ENCODE measurements at regions not wholly inside any gene's neighbourhood (a gene's known extent, or its start where the extent isn't known, plus 50 kb on each side); places are given as distances from the start of the nearest gene placed in this dataset.

DNA sequence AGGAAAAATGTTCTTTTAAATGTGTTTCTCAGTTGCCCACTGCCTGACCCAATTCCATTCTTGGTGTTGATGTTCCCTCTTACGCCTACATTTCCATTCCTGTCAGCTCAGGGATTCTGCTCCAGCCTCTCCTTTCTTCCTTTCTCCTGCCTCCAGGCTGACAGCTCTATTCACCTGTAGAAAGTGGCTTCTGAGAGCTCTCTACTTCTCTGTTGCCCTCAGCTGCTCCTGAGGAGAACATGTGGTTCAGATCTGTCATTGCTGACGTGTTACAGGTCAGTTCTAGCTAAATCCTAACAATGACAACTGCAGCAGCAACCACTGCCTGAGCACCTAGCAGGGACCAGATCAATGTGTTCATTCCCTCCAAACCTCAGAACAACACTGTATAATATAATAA lies 144.9 kb upstream of the PLAAT1 start:
- WGBS, 2 experiments = 94 to 97% methylated on average over 2 of the region's 2 CpGs

DNA sequence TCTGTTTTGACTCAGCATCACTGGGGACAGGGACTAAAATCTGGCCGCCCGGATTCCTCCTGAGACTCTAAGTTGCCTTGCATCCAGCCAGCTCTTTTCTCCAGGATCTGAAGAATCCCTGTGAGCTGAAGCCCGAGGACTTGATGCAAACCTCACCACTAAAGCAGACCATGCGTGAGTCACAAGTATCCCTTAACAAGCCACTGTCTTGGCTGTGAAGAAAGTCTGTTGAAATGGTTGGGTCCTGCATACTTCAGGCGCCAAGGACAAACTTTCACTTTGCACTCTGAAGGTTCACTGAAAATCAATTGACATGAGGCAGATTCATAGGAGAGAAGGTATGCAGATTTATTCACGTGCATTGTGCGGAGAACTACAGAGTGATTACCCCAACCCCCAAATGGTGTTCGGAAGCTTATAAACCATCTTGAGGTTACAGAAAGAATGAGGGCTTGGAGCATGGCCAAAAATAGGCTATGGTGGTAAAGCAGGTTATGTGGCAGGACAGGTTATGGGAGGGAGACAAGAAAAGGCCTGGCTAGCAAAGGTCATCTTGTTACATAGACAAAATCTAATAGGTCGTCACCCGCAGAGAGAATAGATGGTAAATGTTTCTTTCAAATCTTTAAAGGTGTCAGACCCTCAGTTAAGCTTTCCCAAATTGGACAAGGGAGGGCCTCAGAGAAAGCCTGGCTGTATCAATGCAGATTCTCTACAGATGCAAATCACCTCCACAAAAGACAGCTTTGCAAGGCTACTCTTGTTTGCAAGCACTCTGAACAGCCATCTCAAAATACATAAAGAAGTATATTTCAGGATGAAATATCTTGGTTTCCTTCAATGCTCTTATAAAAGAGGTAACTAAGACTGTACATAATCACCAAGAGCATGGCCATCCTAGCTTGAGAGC lies 126.3 kb upstream of the PLAAT1 start:
- Histone ChIP-seq H3K4me1 (ENCODE audit: control insufficient read depth, insufficient read depth, low read length) (no peaks in the 10 kb centered on the region), H3K4me3 (ENCODE audit: insufficient read depth, low read depth, low read length) (no peak overlapping the region), H3K27me3 (ENCODE audit: control insufficient read depth, insufficient read depth, low read length, poor library complexity, severe bottlenecking) (no peaks in the 10 kb centered on the region), H3K36me3 (ENCODE audit: control insufficient read depth, insufficient read depth, low read length) (no peaks in the 10 kb centered on the region), H3K27ac (ENCODE audit: insufficient read depth, low read depth, low read length, poor library complexity, severe bottlenecking) (no peak overlapping the region), H3K9me3 (ENCODE audit: control insufficient read depth, low read length) (no peaks in the 10 kb centered on the region)
- 89 to 95% methylated on average over 10 of the region's 10 CpGs for WGBS, 2 experiments

More for the DNA sequence above, 144.9 kb upstream of the PLAAT1 start:
- no peaks in the 10 kb centered on the region for H3K27me3 ChIP-seq (ENCODE audit: control insufficient read depth, insufficient read depth, low read length, poor library complexity, severe bottlenecking)
- H3K36me3 ChIP-seq (ENCODE audit: control insufficient read depth, insufficient read depth, low read length) = no peaks in the 10 kb centered on the region
- no peaks in the 10 kb centered on the region for H3K4me1 ChIP-seq (ENCODE audit: control insufficient read depth, insufficient read depth, low read length)
- H3K4me3 ChIP-seq (ENCODE audit: insufficient read depth, low read depth, low read length) = no peak overlapping the region
- H3K27ac ChIP-seq (ENCODE audit: insufficient read depth, low read depth, low read length, poor library complexity, severe bottlenecking) = no peak overlapping the region
- no peaks in the 10 kb centered on the region for H3K9me3 ChIP-seq (ENCODE audit: control insufficient read depth, low read length)

DNA sequence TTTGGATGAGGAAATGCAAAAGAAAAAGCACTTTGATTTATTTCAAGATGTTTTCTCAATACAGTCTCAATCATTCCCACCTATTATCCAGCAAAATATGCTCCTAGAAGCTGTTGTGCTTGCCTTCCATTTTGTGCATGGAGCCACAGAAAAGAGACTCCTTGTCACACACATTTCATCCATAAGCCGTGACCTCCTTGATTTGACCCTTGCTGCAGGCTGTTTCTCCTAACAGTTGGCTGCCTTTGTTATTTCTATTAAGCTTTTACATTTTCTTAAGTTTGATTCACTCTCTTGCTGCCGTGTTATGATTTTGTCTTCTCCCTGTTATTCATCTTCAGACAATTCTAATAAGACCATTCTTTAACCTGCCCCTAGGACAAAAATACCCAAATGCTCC lies 124.2 kb upstream of the PLAAT1 start:
- Histone ChIP-seq H3K9me3 (ENCODE audit: control insufficient read depth, low read length) (no peaks in the 10 kb centered on the region), H3K4me3 (ENCODE audit: insufficient read depth, low read depth, low read length) (no peak overlapping the region), H3K4me1 (ENCODE audit: control insufficient read depth, insufficient read depth, low read length) (no peaks in the 10 kb centered on the region), H3K27ac (ENCODE audit: insufficient read depth, low read depth, low read length, poor library complexity, severe bottlenecking) (no peak overlapping the region), H3K36me3 (ENCODE audit: control insufficient read depth, insufficient read depth, low read length) (no peaks in the 10 kb centered on the region), H3K27me3 (ENCODE audit: control insufficient read depth, insufficient read depth, low read length, poor library complexity, severe bottlenecking) (no peaks in the 10 kb centered on the region)
- 77 to 86% methylated on average over 2 of the region's 2 CpGs for WGBS, 2 experiments

DNA sequence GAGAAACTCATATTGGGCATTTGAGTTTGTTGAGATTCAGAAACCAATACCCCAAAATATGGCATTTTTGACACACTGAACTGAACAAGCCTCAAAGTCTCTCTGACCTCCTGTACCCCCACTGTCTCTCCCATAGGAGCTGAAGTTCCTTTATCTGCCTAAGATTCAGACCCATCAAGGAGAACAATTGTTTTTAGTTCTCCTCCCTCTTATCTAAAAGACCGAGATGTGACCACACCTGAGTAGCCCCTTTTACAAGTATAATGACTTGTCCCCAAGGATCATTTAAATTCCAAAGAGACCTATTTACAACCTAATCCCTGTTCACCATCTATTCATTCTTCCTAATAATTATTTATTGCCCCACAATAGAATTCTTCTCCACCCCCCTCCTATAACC lies 122.1 kb upstream of the PLAAT1 start:
- 85 to 90% methylated on average over 1 of the region's 1 CpG for WGBS, 2 experiments
- no peaks in the 10 kb centered on the region for H3K36me3 ChIP-seq (ENCODE audit: control insufficient read depth, insufficient read depth, low read length)
- H3K4me3 ChIP-seq (ENCODE audit: insufficient read depth, low read depth, low read length) = no peak overlapping the region
- no peaks in the 10 kb centered on the region for H3K27me3 ChIP-seq (ENCODE audit: control insufficient read depth, insufficient read depth, low read length, poor library complexity, severe bottlenecking)
- no peaks in the 10 kb centered on the region for H3K4me1 ChIP-seq (ENCODE audit: control insufficient read depth, insufficient read depth, low read length)
- H3K27ac ChIP-seq (ENCODE audit: insufficient read depth, low read depth, low read length, poor library complexity, severe bottlenecking) = no peak overlapping the region
- H3K9me3 ChIP-seq (ENCODE audit: control insufficient read depth, low read length) = no peaks in the 10 kb centered on the region

DNA sequence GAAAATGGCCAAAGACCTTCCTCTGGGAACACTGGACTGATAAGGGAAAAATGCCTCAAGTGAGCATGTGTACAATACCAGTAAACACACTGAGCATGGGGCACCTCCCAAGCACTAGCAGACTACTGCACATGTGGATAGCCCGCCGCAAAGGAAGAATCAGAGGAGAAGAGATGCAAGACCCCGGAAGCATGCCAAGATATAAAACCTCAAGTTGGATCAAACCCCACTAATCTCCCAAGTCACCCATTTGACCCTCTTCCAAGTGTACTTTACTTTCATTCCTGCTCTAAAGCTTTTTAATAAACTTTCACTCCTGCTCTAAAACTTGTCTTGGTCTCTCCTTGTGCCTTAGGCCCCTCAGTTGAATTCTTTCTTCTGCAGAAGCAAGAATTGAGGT lies 121.1 kb upstream of the PLAAT1 start:
- H3K9me3 ChIP-seq (ENCODE audit: control insufficient read depth, low read length) = no peaks in the 10 kb centered on the region
- H3K27ac ChIP-seq (ENCODE audit: insufficient read depth, low read depth, low read length, poor library complexity, severe bottlenecking) = no peak overlapping the region
- WGBS, 2 experiments = 81 to 94% methylated on average over 3 of the region's 3 CpGs
- H3K27me3 ChIP-seq (ENCODE audit: control insufficient read depth, insufficient read depth, low read length, poor library complexity, severe bottlenecking) = no peaks in the 10 kb centered on the region
- H3K36me3 ChIP-seq (ENCODE audit: control insufficient read depth, insufficient read depth, low read length) = no peaks in the 10 kb centered on the region
- no peak overlapping the region for H3K4me3 ChIP-seq (ENCODE audit: insufficient read depth, low read depth, low read length)
- H3K4me1 ChIP-seq (ENCODE audit: control insufficient read depth, insufficient read depth, low read length) = no peaks in the 10 kb centered on the region

DNA sequence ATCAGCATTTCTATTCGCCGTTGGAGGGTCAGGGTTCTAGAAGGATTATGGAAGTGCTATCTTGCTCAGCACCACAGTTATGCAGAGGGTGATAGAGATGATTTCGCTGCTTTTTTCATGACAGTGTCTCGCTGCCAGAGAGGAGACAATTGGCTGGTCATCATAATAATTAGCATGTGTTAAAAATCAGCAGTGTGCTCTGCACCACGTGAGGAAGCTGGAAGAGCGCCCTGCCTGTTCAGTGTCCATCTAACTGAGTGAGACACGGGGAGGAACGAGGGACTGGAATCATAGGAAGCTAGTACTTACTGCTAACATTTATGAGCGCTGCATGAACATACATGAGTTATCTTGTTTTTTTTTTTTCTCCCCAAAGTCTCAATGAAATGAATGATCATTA lies 116.2 kb upstream of the PLAAT1 start:
- H3K4me3 ChIP-seq (ENCODE audit: insufficient read depth, low read depth, low read length) = no peak overlapping the region
- no peaks in the 10 kb centered on the region for H3K4me1 ChIP-seq (ENCODE audit: control insufficient read depth, insufficient read depth, low read length)
- no peaks in the 10 kb centered on the region for H3K9me3 ChIP-seq (ENCODE audit: control insufficient read depth, low read length)
- no peak overlapping the region for H3K27ac ChIP-seq (ENCODE audit: insufficient read depth, low read depth, low read length, poor library complexity, severe bottlenecking)
- no peaks in the 10 kb centered on the region for H3K36me3 ChIP-seq (ENCODE audit: control insufficient read depth, insufficient read depth, low read length)
- H3K27me3 ChIP-seq (ENCODE audit: control insufficient read depth, insufficient read depth, low read length, poor library complexity, severe bottlenecking) = no peaks in the 10 kb centered on the region
- 90 to 91% methylated on average over 9 of the region's 9 CpGs for WGBS, 2 experiments

DNA sequence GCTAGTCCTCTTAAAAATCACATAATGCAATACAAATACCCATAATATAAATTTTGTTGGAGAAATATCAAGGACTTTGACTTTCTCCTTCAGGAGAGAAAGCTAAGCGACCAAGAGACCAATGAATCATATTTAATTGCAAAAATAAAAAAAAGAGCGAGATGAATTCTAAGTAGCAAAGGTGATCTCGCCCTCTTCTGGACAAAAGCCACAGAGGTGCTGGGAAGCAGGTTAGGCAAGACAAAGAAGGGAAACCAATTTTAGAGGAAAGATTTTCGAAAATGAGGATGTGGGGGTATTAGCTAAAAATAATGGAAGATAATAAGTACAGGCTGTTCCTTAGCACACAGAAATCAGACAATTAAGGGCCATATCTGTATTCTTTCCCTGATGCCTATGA lies 111.4 kb upstream of the PLAAT1 start:
- Histone ChIP-seq H3K27me3 (ENCODE audit: control insufficient read depth, insufficient read depth, low read length, poor library complexity, severe bottlenecking) (no peaks in the 10 kb centered on the region), H3K4me1 (ENCODE audit: control insufficient read depth, insufficient read depth, low read length) (no peaks in the 10 kb centered on the region), H3K4me3 (ENCODE audit: insufficient read depth, low read depth, low read length) (no peak overlapping the region), H3K9me3 (ENCODE audit: control insufficient read depth, low read length) (no peaks in the 10 kb centered on the region), H3K36me3 (ENCODE audit: control insufficient read depth, insufficient read depth, low read length) (no peaks in the 10 kb centered on the region), H3K27ac (ENCODE audit: insufficient read depth, low read depth, low read length, poor library complexity, severe bottlenecking) (no peak overlapping the region)
- 84% methylated on average over 3 to 4 of the region's 4 CpGs for WGBS, 2 experiments

DNA sequence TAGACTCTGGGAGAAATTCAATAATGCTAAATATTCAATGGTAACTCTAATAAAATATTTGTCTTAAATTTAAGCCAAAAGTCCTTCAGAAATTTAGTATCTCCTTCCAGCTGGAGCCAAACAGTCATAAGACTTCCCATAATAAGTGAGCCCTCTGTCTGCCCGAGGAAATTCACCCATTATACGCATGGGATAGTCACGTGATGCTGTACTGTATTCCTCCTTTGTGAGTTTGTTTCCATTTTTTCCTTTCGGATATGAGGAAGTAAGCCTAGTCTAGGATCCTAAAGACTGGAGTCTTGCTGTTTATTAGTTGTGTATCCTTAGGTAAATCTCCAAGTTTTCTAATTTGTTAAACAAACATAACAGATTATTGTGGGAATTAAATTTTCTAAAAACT lies 110.4 kb upstream of the PLAAT1 start:
- WGBS, 2 experiments = 82 to 90% methylated on average over 4 of the region's 4 CpGs
- H3K4me3 ChIP-seq (ENCODE audit: insufficient read depth, low read depth, low read length) = no peak overlapping the region
- no peaks in the 10 kb centered on the region for H3K27me3 ChIP-seq (ENCODE audit: control insufficient read depth, insufficient read depth, low read length, poor library complexity, severe bottlenecking)
- H3K9me3 ChIP-seq (ENCODE audit: control insufficient read depth, low read length) = no peaks in the 10 kb centered on the region
- H3K27ac ChIP-seq (ENCODE audit: insufficient read depth, low read depth, low read length, poor library complexity, severe bottlenecking) = no peak overlapping the region
- H3K4me1 ChIP-seq (ENCODE audit: control insufficient read depth, insufficient read depth, low read length) = no peaks in the 10 kb centered on the region
- no peaks in the 10 kb centered on the region for H3K36me3 ChIP-seq (ENCODE audit: control insufficient read depth, insufficient read depth, low read length)

DNA sequence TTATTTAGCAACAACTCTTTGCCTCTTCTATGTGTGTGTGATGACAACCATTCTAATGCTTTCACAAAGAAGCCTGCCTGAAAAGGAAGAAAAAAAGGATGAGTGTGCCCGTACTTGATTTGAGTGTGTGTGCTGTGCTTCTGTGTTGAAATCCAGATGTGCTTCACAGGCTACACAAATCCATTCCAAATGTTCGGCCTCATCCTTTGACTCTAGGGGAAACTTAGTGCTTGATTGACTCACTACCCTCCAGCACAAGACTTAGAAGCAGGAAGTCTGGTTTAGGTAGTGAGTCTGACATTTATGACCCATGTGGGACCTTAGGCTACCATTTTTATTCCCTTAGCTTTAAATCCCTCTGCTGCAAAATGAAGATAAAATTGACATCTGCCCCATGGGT lies 108.8 kb upstream of the PLAAT1 start:
- H3K4me3 ChIP-seq (ENCODE audit: insufficient read depth, low read depth, low read length) = no peak overlapping the region
- no peaks in the 10 kb centered on the region for H3K9me3 ChIP-seq (ENCODE audit: control insufficient read depth, low read length)
- no peaks in the 10 kb centered on the region for H3K4me1 ChIP-seq (ENCODE audit: control insufficient read depth, insufficient read depth, low read length)
- H3K27me3 ChIP-seq (ENCODE audit: control insufficient read depth, insufficient read depth, low read length, poor library complexity, severe bottlenecking) = no peaks in the 10 kb centered on the region
- H3K27ac ChIP-seq (ENCODE audit: insufficient read depth, low read depth, low read length, poor library complexity, severe bottlenecking) = no peak overlapping the region
- H3K36me3 ChIP-seq (ENCODE audit: control insufficient read depth, insufficient read depth, low read length) = no peaks in the 10 kb centered on the region
- 79 to 88% methylated on average over 2 of the region's 2 CpGs for WGBS, 2 experiments

DNA sequence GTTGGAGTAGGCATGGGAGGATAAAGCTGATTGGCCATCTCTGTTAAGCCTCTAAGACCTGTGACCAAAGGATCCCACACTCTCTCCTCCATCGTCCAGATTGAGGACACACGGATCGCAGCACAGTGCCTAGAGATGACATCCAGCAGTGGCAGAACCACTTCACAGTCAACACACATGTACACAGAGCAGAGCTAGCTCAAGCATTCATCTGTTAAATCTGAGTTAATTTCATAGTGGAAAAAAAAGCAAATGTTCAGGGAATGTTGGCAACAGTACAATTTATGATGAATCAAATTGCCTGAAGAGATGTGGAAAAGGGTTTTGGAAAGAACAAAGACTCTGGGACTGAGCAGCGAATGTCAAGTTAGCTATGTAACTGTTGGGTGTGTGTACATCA lies 108.1 kb upstream of the PLAAT1 start:
- no peaks in the 10 kb centered on the region for H3K36me3 ChIP-seq (ENCODE audit: control insufficient read depth, insufficient read depth, low read length)
- H3K4me1 ChIP-seq (ENCODE audit: control insufficient read depth, insufficient read depth, low read length) = no peaks in the 10 kb centered on the region
- H3K27ac ChIP-seq (ENCODE audit: insufficient read depth, low read depth, low read length, poor library complexity, severe bottlenecking) = no peak overlapping the region
- no peaks in the 10 kb centered on the region for H3K27me3 ChIP-seq (ENCODE audit: control insufficient read depth, insufficient read depth, low read length, poor library complexity, severe bottlenecking)
- H3K9me3 ChIP-seq (ENCODE audit: control insufficient read depth, low read length) = no peaks in the 10 kb centered on the region
- H3K4me3 ChIP-seq (ENCODE audit: insufficient read depth, low read depth, low read length) = no peak overlapping the region
- 90 to 97% methylated on average over 4 of the region's 4 CpGs for WGBS, 2 experiments

Data from ectodermal cell (in vitro differentiated cells).